Fibroblast of lung (primary cell): ENCODE measurements at regions not wholly inside any gene's neighbourhood (a gene's known extent, or its start where the extent isn't known, plus 50 kb on each side); places are given as distances from the start of the nearest gene placed in this dataset.

ENCODE experiments used
- DNase-seq, 2 donors: peaks; one replicate each; pipeline versions ENCODE4 v3.0.0 to v3.0.0-alpha.2; 2010; ENCODE audit warnings: low read depth in 2 of 2
- H2AFZ ChIP-seq: 2 replicates; pipeline ENCODE4 v1.5.1; 2012; ENCODE audit warnings: low read length, control low read depth, inconsistent platforms
- H3K27ac ChIP-seq: 2 replicates; pipeline ENCODE4 v1.5.1; 2011; ENCODE audit warnings: low read length, control low read depth; ENCODE audit not compliant: insufficient read depth
- H3K27me3 ChIP-seq: 2 replicates; pipeline ENCODE4 v1.5.1; 2011; ENCODE audit warnings: mild to moderate bottlenecking, low read length; ENCODE audit not compliant: control insufficient read depth, insufficient read depth
- H3K36me3 ChIP-seq: 2 replicates; pipeline ENCODE4 v1.5.1; 2011; ENCODE audit warnings: low read length; ENCODE audit not compliant: control insufficient read depth, insufficient read depth
- H3K4me1 ChIP-seq: 2 replicates; pipeline ENCODE4 v1.5.1; 2011; ENCODE audit warnings: low read length; ENCODE audit not compliant: control insufficient read depth, insufficient read depth; ENCODE audit errors: extremely low read depth
- H3K4me2 ChIP-seq: 2 replicates; pipeline ENCODE4 v1.5.1; 2011; ENCODE audit warnings: low read length, control low read depth; ENCODE audit not compliant: insufficient read depth; ENCODE audit errors: extremely low read depth
- H3K4me3 ChIP-seq, 4 experiments: fragments of 200-600 bp in 1 of 4; sonication (generic) in 1 of 4; replicated peaks in 1 of 4; 2 replicates each; pipeline ENCODE4 v1.5.1; 2011 to 2016; ENCODE audit warnings: low read length in 4 of 4, low read depth in 3 of 4, mild to moderate bottlenecking in 3 of 4, control low read depth in 2 of 4, inconsistent platforms in 1 of 4, mixed read lengths in 1 of 4; ENCODE audit not compliant: insufficient read depth in 1 of 4; ENCODE audit errors: control extremely low read depth in 1 of 4
- H3K79me2 ChIP-seq: 2 replicates; pipeline ENCODE4 v1.5.1; 2012; ENCODE audit warnings: mild to moderate bottlenecking, low read length, inconsistent platforms; ENCODE audit not compliant: control insufficient read depth, insufficient read depth
- H3K9ac ChIP-seq: 2 replicates; pipeline ENCODE4 v1.5.1; 2011; ENCODE audit warnings: mild to moderate bottlenecking, low read length, control low read depth; ENCODE audit not compliant: insufficient read depth
- H3K9me3 ChIP-seq: 2 replicates; pipeline ENCODE4 v1.5.1; 2012; ENCODE audit warnings: low read depth, low read length; ENCODE audit not compliant: control insufficient read depth, insufficient read depth
- H4K20me1 ChIP-seq: 2 replicates; pipeline ENCODE4 v1.5.1; 2011; ENCODE audit warnings: low read length; ENCODE audit not compliant: control insufficient read depth, insufficient read depth; ENCODE audit errors: extremely low read depth
- CTCF ChIP-seq, 2 donors: IDR thresholded peaks in 1 of 2; conservative IDR thresholded peaks in 1 of 2; 1 replicate in 1 of 2; 2 replicates in 1 of 2; pipeline ENCODE4 v1.5.1; 2011 to 2012; ENCODE audit warnings: low read length in 2 of 2, control low read depth in 1 of 2, inconsistent platforms in 1 of 2, low read depth in 1 of 2, mild to moderate bottlenecking in 1 of 2
- EZH2 ChIP-seq: IDR thresholded peaks from 2 replicates; pipeline ENCODE4 v1.5.1; 2012; ENCODE audit warnings: low read length, control low read depth, mild to moderate bottlenecking; ENCODE audit errors: missing control alignments

- Histone ChIP-seq H3K9me3 (no peaks in the 10 kb centered on the region), H4K20me1 (no peaks in the 10 kb centered on the region), H3K27me3 (no peaks in the 10 kb centered on the region), H3K4me2 (no peak overlapping the region), H3K27ac (no peak overlapping the region), H3K4me3 (no peak overlapping the region), H3K36me3 (no peaks in the 10 kb centered on the region), H2AFZ (no peak overlapping the region), H3K4me1 (no peaks in the 10 kb centered on the region), H3K79me2 (no peaks in the 10 kb centered on the region), H3K9ac (no peak overlapping the region)
- no peak for DNase-seq
- TF ChIP-seq EZH2 (no peak), CTCF (conservative IDR thresholded peaks at IDR 0.05 in 1 of 2, IDR thresholded peaks at IDR 0.05 in 1 of 2; ENCODE audit: low read depth in 1 of 2, low read length in 2 of 2) (no peak)
These were observed 384.3 kb upstream of the GBE1 start for GRCh38 chr3:82145742-82146141.

GRCh38 chr3:82144811-82145210 lies 383.4 kb upstream of the GBE1 start:
- Histone ChIP-seq H3K9ac (no peak overlapping the region), H3K4me3 (no peak overlapping the region), H3K79me2 (no peaks in the 10 kb centered on the region), H4K20me1 (no peaks in the 10 kb centered on the region), H3K36me3 (no peaks in the 10 kb centered on the region), H3K27ac (no peak overlapping the region), H3K9me3 (no peaks in the 10 kb centered on the region), H3K4me1 (no peaks in the 10 kb centered on the region), H3K4me2 (no peak overlapping the region), H3K27me3 (no peaks in the 10 kb centered on the region), H2AFZ (no peak overlapping the region)
- TF ChIP-seq EZH2 (no peak), CTCF (conservative IDR thresholded peaks at IDR 0.05 in 1 of 2, IDR thresholded peaks at IDR 0.05 in 1 of 2; ENCODE audit: low read depth in 1 of 2, low read length in 2 of 2) (no peak)
- DNase-seq, result no peak

- no peak overlapping the region for H3K27ac ChIP-seq
- H3K9me3 ChIP-seq, result no peaks in the 10 kb centered on the region
- TF ChIP-seq EZH2 (no peak), CTCF (conservative IDR thresholded peaks at IDR 0.05 in 1 of 2, IDR thresholded peaks at IDR 0.05 in 1 of 2; ENCODE audit: low read depth in 1 of 2, low read length in 2 of 2) (no peak)
- H3K4me3 ChIP-seq, result no peak overlapping the region
- no peak overlapping the region for H2AFZ ChIP-seq
- DNase-seq, result peak in 1 of 2 donors; percentile 10
- H3K4me1 ChIP-seq, result no peaks in the 10 kb centered on the region
- no peaks in the 10 kb centered on the region for H4K20me1 ChIP-seq
- H3K79me2 ChIP-seq, result no peaks in the 10 kb centered on the region
- no peak overlapping the region for H3K4me2 ChIP-seq
- no peaks in the 10 kb centered on the region for H3K27me3 ChIP-seq
- H3K9ac ChIP-seq, result no peak overlapping the region
- H3K36me3 ChIP-seq, result no peaks in the 10 kb centered on the region
These were observed 382.4 kb upstream of the GBE1 start for GRCh38 chr3:82143661-82144412.
